GM20000 (cell line): ENCODE measurements at regions not wholly inside any gene's neighbourhood (a gene's known extent, or its start where the extent isn't known, plus 50 kb on each side); places are given as distances from the start of the nearest gene placed in this dataset.

Experiments
- DNase-seq: peaks from one replicate; pipeline ENCODE4 v3.0.0; 2012; ENCODE audit warnings: low spot score
- CTCF ChIP-seq: IDR thresholded peaks from 2 replicates; pipeline ENCODE4 v1.5.1; 2012; ENCODE audit warnings: mild to moderate bottlenecking, control low read depth; ENCODE audit errors: extremely low read depth, missing control alignments

- no peak for DNase-seq
- TF ChIP-seq CTCF: no peak
Observed at GRCh38 chr2:16255120-16255519, 314.8 kb downstream of the MYCN start.

GRCh38 chr2:16254356-16254965 lies 314.1 kb downstream of the MYCN start:
- no peak for DNase-seq
- TF ChIP-seq CTCF: no peak

- DNase-seq: no peak
- no peak for TF ChIP-seq CTCF
Observed at GRCh38 chr2:16253291-16253690, 312.9 kb downstream of the MYCN start.

GRCh38 chr2:16252891-16253290 lies 312.5 kb downstream of the MYCN start:
- DNase-seq: no peak
- no peak for TF ChIP-seq CTCF

- DNase-seq: no peak
- no peak for TF ChIP-seq CTCF
Observed at GRCh38 chr2:16252251-16252650, 311.9 kb downstream of the MYCN start.

- no peak for TF ChIP-seq CTCF
- no peak for DNase-seq
Observed at GRCh38 chr2:16251511-16252225, 311.3 kb downstream of the MYCN start.

GRCh38 chr2:16250886-16251285 lies 310.5 kb downstream of the MYCN start:
- no peak for DNase-seq
- no peak for TF ChIP-seq CTCF
